ENCODE measurements at regions not wholly inside any gene's neighbourhood (a gene's known extent, or its start where the extent isn't known, plus 50 kb on each side); places are given as distances from the start of the nearest gene placed in this dataset.

DNA sequence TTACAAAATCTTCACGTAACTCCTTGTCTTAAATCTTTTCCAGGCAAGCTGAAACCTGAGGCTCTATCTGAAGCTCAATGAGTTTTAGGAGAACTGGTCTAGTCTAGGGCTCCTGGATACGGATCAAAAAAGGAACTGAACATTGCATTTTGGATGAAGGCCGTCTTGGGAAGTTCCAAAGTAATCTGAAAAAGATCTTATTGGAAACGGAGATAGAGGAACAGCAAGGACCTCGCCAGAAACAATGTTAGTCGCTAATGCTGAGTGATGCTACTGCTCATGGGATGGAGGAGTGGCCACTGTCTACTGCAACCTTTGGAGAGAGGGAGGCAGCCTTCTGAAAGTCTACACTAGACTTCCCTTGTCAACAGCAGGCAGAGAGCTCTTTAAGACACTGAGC lies 91.4 kb upstream of the ATXN1 start:
- DNase-seq (ENCODE audit: low spot score): no peak

DNA sequence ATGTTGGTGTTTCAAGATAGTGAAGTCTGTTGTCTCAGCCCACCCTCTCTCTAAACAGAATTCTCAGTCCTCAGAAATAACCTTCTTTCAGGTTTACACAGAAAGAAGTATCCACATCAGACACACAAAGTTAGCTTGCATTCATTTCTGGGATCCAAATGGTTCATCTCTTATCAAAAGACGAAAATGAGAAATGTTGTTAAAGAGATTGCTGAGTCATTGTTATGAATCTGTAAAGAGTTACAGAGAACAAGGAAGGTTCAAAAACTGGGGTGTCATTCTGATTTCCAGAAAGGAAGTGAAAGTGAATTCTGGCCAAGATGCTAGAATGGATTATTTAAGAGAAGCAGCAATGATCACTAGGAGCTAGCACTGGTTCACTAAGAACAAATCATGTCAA lies 90.5 kb upstream of the ATXN1 start:
- DNase-seq (ENCODE audit: low spot score): no peak

DNA sequence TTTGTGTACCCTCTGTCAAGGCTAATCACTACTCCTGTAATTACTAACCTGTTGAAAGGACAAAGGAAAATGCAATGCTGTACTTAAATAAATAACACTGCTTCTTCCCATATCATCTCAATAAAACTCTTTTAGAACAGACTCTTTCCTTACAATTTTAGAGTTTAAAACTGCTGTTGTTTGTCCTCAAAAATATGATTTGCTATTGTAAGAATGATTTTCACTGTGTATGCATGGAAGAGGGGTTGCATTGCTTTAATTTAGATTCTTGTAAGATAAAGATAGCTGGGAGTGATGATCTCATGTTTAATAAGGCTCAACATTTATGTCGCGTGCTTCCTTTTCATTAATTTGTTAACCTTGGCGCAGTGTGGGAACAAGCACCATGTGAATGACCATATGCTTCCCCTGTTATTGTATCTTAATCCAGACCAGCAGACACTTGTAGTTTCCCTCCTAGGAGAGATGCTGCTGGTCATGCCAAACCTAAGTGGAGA lies 89.8 kb upstream of the ATXN1 start:
- no peak for DNase-seq (ENCODE audit: low spot score)

DNA sequence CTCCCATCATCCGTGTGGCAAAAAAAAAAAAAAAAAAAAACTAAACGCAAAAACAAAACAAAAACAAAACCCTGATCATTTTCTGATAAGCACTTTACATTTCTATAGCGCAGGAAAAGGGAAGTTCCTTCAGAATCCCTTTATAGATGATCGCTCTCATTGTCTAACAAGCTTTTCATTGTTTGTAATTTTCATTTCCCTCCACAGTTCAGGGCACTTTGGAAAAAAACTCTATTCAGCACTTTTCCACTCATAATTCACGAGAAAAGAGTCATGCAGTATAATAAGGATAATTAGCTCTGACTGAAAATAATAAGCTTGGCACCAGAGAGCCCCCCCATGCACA lies 89.4 kb upstream of the ATXN1 start:
- DNase-seq (ENCODE audit: low spot score): no peak

DNA sequence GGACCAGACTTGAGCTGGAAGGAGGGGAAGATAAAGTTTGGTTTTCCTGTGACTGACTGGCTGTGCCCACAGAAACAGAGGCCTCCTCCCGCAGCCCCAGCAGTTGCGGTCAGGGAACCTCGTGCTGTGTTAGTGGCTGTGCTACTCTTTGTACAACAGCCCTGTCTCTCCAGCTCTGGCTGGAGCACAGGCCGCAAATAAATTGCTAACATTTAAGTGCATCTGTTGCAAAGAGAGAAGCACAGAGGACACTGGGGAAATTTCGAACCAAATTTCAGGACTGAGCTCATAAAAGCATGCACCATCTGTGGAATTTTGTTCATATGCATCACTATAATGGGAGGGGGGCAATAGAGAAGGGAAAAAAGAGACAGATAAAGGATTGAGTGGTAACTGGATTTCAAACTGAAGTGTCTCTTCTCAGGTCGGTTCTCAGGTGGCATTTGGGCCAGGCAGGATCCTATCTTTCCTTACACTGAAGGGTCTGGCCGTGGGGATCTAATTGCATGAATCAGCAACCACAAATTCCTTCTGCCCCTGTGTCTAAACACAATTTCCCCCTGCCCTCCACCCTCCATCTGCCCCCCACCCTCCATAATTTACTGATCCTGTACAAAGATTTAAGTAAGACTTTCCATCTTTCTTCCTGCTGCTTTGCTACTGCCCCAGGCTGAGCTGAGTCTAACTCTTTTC lies 88.9 kb upstream of the ATXN1 start:
- DNase-seq (ENCODE audit: low spot score): no peak

DNA sequence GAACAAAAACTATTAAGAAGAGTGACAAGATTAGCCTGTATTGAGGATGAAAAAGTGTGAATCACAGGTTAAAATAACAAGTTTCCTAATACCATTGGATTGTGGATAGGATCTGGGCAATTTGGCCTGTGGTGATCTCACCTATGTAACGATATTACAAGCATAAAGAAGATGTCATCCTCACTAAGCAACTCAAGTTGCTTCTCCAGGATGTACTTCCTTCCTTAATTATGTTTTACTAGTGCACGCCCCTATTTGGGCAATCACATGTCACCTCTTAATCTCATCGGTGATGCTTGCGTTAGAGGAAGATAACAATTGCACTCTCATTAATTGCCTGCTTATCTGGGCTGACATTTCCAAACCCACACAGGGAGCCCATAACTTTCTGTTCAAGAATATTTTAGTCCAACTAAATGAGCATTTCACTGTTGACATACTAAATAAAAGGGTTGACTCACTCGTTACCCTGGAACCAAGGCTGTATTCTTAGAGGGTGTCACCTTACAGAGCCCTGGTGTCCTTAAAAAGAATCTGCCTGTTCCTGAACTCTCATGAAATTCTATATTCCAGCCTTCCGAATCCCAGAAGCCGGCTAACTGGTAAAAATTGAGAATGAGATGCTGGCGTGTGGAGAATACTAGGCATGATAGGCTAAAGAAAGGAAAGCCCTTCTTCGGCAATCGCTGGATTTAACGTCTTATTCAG lies 88.2 kb upstream of the ATXN1 start:
- no peak for DNase-seq (ENCODE audit: low spot score)

DNA sequence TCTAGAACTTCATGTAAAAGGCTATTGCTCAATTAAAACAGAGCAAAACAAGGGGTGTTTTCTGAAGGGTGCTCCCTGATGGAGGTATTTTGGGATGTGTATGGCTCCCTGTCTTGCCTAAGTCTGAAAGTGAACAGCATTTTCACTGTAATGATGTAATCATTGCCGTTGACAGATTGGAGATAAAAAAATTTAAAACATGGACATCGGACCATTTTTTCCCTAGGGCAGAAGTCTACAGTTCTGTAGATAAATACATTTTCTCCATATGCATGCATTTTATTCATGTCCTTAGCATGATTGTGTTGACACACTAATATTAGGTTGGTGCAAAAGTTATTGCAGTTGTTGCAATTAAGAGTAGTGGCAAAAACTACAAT lies 85.1 kb upstream of the ATXN1 start:
- DNase-seq (ENCODE audit: low spot score): no peak

DNA sequence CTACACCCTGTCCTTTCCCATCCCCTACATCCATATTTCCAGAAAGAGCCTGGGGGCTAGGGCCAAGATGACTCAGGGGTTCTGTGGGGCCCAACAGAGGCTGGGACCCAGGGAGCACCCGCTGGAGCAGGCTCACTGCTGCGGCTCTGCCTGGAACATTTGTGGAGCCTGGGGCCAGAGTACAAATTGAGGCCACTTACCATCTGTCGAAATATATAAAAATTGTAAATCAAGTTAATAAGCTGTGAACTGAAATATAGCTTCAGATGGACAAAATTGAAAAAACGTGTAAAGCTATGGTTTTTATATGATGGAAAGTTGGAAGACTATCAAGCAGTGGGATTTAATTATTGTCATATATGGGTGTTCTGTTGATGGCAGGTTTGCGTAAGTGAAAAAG lies 82.9 kb upstream of the ATXN1 start:
- DNase-seq (ENCODE audit: low spot score): no peak

DNA sequence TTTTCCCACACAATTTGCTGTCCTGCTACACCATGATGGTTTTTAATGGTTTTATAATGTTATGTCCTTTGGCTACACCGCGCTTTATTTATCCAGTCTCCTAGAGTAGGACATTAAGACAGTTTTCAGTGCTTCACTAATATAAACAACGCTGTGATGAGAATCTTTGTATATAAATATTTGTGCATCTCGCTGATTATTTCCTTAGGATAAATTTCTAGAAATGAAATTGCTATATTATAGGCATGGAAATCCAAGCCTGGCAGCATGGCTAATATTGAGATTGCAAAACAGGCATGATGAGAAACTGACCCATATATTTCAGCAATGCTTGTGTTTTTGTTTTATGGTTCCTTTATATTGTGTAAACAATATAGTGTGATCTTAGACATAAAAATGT lies 81.4 kb upstream of the ATXN1 start:
- no peak for DNase-seq (ENCODE audit: low spot score)

DNA sequence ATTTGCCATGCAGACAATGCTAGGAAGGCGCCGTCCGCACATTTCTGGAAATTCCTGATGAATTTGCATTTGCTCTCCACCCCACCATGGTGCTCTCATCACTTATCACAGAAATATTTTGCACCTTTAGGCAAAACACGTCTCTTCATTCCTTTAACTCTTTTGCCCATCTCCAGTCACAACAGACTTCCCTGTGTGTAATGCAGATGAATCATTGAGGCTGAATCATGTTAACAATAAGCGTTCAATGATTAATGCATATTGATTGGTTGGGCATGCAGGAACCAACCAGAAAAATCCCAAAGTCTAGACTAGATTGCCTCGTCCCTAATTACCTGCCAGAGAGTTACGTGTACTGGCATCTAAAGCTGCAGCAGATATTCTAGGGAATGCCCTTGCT lies 80.0 kb upstream of the ATXN1 start:
- no peak for DNase-seq (ENCODE audit: low spot score)

DNA sequence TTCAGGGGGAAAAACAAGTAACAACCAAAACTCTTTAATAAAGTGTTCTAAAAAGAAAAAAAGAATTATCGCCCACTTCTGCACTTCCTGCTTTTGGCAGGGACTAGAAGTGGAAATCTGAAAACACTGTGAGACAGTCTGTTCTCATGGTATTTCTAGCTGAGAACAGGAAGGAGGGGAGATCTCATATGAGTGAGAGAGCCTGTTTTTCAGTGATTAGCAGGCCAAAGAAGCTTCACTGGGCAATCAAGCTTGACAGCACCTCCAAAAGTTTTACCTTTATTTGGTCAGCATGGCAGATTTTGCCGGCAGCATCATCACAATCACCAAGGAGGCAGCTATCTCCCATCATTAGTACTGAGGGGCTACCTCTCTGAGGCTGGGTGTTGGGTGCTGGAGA lies 79.5 kb upstream of the ATXN1 start:
- DNase-seq (ENCODE audit: low spot score): no peak

DNA sequence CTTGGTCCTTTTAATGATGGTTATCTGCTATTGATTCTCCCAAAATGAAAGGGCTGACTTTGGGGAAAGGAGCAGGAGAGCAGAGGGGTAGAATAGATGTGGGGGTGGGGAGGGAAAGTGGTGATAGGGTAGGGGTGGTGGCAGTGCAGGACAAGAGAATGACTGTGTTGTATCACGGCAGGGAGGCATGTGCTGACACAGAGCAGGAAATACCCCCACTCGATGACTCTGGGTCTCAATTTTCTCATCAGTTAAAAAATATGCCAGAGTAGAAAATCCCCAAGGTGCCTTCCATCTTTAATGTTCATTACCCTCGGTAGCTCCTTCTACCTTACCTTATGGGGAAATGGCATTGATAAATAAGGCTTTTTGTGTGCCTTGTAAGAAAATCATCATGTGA lies 79.0 kb upstream of the ATXN1 start:
- DNase-seq (ENCODE audit: low spot score): no peak

DNA sequence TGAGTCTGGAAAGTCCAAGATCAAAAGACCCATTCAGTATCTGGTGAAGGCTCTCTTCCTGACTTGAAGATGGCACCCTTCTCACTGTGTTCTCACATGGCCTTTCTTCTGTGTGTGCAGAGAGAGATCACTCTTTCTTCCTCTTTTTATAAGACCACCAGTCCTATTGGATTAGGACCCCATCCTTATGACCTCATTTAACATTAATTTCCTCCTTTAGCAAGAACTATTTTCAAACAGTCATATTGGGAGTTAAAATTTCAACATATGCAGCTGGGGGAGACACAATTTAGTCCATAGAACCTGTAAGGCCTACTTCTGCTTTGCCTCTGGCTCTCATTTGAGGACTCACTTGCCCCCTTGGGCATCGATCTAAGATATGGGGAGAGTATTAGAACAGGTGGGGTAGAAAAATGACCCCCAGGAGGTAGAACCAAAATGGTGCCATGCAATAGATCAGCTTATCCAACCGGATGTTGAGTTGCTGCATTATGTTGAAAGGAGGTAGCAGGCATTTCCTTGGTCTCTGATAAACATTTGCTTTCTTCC lies 78.4 kb upstream of the ATXN1 start:
- DNase-seq (ENCODE audit: low spot score): no peak

DNA sequence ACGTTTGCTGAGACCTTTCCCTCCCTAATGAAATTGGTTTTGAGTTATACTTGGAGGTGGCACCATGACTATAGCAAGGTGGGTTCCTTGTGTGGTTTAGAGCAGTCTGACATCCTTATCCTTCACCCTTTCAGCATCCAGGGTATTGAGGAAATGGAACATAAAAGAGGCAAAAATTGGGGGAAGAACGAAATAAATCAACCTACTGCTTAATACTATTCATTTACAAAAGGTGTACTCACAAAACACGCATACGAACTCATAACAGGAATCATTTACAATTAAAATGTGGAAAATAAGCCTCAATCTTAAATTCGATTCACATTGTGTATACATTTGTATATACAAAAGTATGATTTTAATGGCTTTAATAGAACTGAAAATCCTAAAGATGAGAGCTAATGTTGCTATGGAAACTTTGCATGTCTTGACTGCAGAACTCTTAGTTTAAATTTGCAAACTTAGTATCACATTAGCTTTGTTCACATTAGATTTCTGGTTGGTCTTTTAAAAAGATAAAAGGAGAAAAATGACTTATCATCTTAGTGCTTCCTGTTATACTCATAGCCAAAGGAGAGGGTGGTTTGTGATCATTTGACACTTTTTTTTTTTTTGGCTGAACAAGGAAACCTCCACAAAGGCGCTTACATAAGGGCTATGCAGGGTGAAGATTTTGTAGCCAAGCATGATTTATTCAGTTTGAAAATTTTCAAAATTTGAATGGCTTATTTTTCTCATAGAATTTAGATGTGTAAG lies 76.1 kb upstream of the ATXN1 start:
- DNase-seq (ENCODE audit: low spot score): no peak

DNA sequence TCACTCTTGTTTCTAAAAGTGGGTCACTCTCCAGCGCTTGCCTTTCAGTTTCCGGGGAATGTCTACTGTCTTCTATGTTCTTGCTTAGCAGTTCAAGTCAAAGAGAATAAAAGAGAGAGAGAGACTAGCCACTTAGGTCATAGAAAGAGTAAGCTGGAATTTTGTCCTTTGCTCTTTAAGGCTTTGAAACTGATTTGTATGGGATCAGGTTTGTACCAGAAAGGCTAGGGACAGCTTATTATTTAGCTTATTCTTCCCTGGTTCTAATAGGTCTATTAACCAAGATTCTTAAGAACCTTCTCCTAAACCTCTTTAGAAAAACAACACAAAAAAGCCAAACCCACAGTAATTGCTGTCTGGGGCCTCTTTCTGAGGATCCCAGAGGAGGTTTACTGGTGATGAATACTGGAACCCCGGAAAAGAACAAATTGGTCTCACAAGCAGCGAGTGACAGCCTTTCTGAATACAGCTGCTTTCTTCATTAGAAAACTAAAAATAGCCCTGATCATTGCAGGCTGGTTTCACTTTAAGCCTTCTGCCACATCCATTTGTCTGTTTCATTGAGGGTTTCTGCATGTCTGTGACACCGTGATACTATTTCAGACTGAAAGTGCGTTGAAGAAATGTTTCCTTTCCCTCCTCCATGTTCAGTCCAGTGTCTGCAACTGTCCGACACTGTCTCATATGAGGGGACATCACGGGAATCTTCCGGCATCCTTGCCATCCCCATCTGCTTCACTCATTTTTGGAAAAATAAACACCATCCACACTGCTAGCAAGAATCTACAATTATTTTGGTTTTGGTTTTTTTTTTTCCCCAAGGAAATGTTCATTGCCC lies 75.1 kb upstream of the ATXN1 start:
- DNase-seq (ENCODE audit: low spot score): no peak

DNA sequence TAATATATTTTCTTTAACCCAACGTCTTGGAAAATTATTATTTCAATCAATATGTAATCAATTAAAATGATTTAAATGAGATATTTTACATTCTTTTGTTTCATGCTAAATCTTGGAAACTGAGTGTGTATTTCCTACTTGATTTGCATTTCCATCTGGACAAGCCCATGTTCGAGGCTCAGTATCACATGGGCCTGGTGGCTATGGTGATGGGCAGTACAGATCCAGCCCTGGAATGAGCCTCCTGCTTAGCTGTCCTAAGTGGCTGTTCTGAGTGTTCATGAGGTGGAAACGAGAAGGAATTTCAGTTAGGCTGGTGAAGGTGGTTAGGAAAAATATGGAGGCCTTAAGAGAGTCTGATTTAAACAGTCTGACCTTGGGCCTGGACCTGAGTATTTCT lies 73.0 kb upstream of the ATXN1 start:
- no peak for DNase-seq (ENCODE audit: low spot score)

DNA sequence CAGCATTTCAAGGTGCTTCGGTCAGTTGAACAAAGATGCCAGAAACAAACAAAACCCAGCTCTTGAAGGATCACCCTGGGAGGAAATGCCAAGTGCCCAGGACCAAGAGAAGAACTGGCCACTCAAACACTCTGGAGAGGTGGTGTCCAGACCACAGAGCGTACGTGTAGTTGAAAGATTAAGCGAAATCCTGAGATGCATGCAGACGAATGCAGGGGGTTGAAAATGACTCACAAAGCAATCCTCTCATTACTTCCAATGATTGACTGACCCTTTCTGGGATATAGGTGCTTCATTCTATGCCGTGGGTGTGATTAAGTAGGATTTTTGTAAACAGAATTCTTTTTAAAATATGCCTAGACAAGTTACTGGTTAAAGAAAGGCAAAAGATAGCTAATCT lies 71.5 kb upstream of the ATXN1 start:
- no peak for DNase-seq (ENCODE audit: low spot score)

DNA sequence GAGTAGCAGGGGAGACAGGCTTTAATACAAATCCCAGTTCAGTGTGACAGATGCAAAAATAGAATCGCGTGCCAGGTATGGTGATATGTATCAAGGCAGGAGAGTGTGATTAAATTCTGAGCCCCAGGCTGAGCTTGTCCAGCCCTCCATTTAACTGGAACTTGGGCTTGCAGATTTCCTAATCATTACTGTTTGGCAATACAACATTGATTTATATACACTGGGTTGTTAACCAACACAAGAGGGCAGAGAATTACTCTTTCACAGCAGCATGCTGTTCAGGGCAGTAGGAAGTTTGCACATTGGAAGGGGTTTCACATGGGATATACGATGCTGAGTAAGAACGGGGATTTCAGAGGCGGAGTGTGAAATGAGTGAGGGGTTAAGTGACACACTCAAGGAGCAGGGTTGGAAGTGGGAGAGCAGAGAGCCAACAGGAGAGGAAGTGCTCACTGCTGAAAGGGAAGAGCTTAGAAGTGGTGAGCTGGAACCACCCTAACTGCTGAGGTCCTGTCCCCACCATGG lies 70.8 kb upstream of the ATXN1 start:
- no peak for DNase-seq (ENCODE audit: low spot score)

DNA sequence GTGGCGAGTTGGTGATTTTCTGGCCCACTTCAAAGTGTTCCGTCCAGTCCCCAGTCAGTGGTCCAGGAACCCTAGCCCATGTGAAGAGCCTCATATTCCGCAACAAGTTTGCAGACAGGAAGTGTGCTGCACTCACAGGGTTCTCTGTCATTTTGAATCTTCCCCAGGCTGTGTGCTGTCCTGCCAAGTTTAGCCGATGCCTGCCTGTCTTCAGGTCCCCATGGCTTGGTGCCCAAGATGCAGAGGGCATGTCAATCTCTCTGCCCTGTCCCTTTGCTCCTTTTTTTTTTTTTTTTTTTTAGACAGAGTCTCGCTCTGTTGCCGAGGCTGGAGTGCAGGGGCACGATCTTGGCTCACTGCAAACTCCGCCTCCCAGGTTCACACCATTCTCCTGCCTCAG lies 69.9 kb upstream of the ATXN1 start:
- no peak for DNase-seq (ENCODE audit: low spot score)

DNA sequence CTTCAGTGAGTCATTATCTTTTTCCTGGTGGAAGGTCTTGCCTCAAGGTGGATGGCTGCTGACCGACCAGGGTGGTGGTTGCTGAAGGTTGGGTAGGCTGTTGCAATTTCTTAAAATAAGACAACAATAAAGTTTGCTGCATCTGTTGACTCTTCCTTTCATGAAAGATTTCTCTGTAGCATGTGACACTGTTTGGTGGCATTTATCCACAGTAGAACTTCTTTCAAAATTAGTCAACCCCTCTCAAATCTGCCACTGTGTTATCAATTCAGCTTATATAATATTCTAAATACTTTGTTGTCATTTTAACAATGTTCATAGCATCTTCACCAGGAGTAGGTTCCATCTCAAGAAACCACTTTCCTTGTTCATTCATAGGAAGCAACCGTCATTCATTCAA lies 66.8 kb upstream of the ATXN1 start:
- DNase-seq (ENCODE audit: low spot score): no peak

DNA sequence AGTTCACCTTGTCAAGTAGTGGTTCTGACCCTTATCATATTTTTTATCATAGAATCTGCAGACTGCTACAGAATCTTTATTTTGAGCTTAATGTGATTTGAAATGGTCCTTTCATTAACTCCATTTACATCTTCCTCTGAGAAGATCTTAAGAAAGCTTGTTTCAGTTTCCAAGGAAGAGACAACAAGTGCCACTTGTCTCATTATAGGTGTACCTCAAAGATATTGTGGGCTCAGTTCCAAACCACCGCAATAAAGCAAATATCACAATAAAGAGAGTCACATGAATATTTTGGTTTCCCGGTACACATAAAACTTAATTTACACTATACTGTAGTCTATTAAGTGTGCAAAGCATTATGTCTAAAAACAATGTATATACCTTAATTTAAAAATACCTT lies 66.4 kb upstream of the ATXN1 start:
- DNase-seq (ENCODE audit: low spot score): no peak

DNA sequence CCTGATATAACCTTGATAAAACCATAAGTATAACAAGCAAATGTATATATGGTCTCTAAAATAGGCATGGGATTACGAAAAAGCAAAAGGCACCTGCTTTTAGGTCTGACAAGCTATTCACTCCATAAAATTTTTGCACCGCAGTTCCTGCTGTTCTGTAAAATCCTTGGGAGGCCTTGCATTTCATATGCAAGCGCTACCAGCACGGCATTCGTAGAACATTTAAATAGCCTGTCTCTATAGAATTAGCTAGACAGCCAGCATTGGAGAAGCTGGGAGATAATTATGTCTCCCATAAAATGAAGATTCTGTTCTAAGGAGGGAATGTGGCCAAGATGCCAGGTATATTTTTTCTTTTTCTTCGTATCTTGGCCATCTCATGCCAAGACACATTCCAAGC lies 64.5 kb upstream of the ATXN1 start:
- no peak for DNase-seq (ENCODE audit: low spot score)

Data from ureter (tissue), 1 donor.